DMS 273 (cell line): ENCODE measurements at regions not wholly inside any gene's neighbourhood (a gene's known extent, or its start where the extent isn't known, plus 50 kb on each side); places are given as distances from the start of the nearest gene placed in this dataset.
"Not testable (repeated sequence)": the region's sequence is repeated elsewhere in the genome, so short reads cannot be mapped to it uniquely, and the experiment has no call there.

Experiments
- DNase-seq: peaks from one replicate; lab custom pipeline; 2025; ENCODE audit not compliant: unreplicated experiment; lab: John Stamatoyannopoulos, UW

- peak; percentile 83 for DNase-seq
These were observed 56.7 kb upstream of the RAB6C start for GRCh38 chr2:129922571-129923264.

- DNase-seq = peak; percentile 85
These were observed 56.0 kb upstream of the RAB6C start for GRCh38 chr2:129923265-129924091.

GRCh38 chr2:129924115-129924514 is 55.4 kb upstream of the RAB6C start:
- DNase-seq = not testable (repeated sequence)

DNA sequence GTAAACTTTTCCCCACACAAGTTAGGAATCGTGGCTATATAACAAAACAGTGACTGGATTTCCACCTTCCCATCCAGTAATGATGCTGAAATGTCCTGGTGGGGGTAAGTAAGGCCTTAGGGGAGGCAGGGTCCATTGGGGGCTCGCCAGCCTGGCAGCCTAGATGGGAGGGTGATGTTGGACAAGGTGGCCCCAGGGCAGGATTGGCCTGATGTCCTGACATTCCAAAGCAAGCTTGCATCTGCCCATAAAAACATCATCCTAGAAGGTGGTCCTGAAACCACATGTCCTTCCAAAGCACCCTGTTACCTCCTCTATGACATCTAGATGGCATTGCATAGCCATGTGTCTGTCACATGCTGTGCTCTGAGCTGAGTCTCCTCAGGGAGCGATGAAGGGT is 54.1 kb upstream of the RAB6C start:
- no peak for DNase-seq

GRCh38 chr2:129927696-129928095 is 51.8 kb upstream of the RAB6C start:
- DNase-seq = no peak

DNA sequence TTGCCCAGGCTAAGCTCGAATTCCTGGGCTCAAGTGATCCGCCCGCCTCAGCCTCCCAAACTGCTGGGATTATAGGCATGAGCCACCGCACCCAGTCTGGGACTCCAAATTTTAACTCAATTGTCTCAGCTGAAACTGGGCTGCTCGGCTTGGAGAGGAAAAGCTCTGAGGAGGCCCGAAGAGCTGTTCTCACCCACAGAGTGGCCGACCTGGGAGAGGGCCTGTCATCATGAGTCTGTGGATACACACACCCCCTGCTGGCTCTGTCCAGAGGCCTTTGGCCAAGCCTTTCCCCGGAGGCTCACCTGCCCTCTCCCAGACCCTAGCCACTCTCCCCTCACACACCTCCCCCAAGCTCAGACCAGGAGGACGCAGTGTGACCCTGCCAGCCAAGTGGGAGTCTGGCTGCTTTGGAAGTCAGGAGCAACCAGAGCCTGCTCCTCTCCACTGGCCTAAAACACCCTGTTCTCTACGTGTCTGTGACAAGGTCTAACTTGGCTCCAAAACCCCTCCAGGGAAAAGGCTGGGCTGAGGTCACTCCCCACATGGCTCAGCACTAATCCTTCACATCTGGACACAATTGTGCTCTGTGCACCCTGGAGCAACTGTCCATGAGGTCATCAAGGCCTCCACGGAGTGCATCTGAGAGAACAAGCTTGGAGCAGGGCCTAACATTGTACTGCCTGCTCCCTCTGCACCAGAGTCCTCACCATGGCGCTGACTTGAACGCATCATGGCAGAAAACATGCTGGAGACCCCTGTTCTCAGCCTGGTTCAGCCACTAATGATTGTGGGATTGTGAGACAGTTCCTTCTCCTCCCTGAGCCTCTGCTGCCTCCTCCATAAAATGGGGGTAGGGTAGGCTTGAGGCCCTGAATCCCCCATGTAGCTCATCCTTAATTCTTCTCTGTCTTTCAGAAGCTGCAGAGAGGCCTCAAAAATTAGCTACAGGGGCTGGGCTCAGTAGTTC is 49.9 kb upstream of the RAB6C start:
- DNase-seq = peak; percentile 17
